ENCODE measurements at regions not wholly inside any gene's neighbourhood (a gene's known extent, or its start where the extent isn't known, plus 50 kb on each side); places are given as distances from the start of the nearest gene placed in this dataset.

DNA sequence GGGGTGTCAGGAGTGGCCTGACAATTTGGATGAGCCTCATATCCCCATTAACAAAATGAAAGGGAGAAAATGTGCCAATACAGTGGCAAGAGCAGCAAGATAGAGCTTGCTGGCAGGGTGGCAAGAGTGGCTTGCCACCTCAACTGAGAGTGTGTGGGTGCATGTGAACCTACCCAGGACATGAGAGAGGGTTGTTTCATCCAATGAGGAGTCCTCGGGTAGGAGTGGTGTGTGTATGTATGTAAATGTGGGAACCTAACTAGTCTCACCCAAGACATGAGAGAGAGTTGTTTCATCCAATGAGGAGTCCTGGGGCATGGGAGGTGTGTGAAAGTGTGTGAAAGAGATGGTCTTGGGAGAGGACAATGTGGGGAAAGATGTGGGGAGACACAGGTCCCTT, 234.2 kb downstream of the RPS4Y2 start:
- TF ChIP-seq, protein P1, sequence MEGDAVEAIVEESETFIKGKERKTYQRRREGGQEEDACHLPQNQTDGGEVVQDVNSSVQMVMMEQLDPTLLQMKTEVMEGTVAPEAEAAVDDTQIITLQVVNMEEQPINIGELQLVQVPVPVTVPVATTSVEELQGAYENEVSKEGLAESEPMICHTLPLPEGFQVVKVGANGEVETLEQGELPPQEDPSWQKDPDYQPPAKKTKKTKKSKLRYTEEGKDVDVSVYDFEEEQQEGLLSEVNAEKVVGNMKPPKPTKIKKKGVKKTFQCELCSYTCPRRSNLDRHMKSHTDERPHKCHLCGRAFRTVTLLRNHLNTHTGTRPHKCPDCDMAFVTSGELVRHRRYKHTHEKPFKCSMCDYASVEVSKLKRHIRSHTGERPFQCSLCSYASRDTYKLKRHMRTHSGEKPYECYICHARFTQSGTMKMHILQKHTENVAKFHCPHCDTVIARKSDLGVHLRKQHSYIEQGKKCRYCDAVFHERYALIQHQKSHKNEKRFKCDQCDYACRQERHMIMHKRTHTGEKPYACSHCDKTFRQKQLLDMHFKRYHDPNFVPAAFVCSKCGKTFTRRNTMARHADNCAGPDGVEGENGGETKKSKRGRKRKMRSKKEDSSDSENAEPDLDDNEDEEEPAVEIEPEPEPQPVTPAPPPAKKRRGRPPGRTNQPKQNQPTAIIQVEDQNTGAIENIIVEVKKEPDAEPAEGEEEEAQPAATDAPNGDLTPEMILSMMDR (IDR thresholded peaks at IDR 0.05), result no peak
- no peak for TF ChIP-seq POLR2A (IDR thresholded peaks at IDR 0.05)
